EH (cell line): ENCODE measurements at regions not wholly inside any gene's neighbourhood (a gene's known extent, or its start where the extent isn't known, plus 50 kb on each side); places are given as distances from the start of the nearest gene placed in this dataset.

Experiments
- DNase-seq: peaks from one replicate; pipeline ENCODE4 v3.0.0-alpha.2; 2015; ENCODE audit warnings: low read depth

- DNase-seq, result no peak
These were observed 1129.1 kb upstream of the ZEB2 start for GRCh38 chr2:145649061-145649460.

GRCh38 chr2:145644820-145645302 is 1124.9 kb upstream of the ZEB2 start:
- DNase-seq, result peak; percentile 13

GRCh38 chr2:145638675-145639074 is 1118.8 kb upstream of the ZEB2 start:
- no peak for DNase-seq

- DNase-seq, result peak; percentile 31
These were observed 1115.9 kb upstream of the ZEB2 start for GRCh38 chr2:145635706-145636427.

GRCh38 chr2:145631561-145631960 is 1111.6 kb upstream of the ZEB2 start:
- DNase-seq, result peak; percentile 18

- DNase-seq, result no peak
These were observed 1106.4 kb upstream of the ZEB2 start for GRCh38 chr2:145626301-145626700.

GRCh38 chr2:145625111-145625510 is 1105.2 kb upstream of the ZEB2 start:
- no peak for DNase-seq

- DNase-seq, result peak; percentile 81
These were observed 1103.2 kb upstream of the ZEB2 start for GRCh38 chr2:145623136-145623535.

- DNase-seq, result no peak
These were observed 1102.4 kb upstream of the ZEB2 start for GRCh38 chr2:145622285-145622684.

GRCh38 chr2:145617906-145618305 is 1098.0 kb upstream of the ZEB2 start:
- peak; percentile 75 for DNase-seq

- DNase-seq, result no peak
These were observed 1097.5 kb upstream of the ZEB2 start for GRCh38 chr2:145617420-145617819.

- DNase-seq, result no peak
These were observed 1095.7 kb upstream of the ZEB2 start for GRCh38 chr2:145615626-145616025.

GRCh38 chr2:145609951-145610350 is 1090.0 kb upstream of the ZEB2 start:
- DNase-seq, result no peak

GRCh38 chr2:145601361-145601925 is 1081.5 kb upstream of the ZEB2 start:
- no peak for DNase-seq

- DNase-seq, result no peak
These were observed 1080.9 kb upstream of the ZEB2 start for GRCh38 chr2:145600811-145601210.

- DNase-seq, result peak; percentile 64
These were observed 1079.8 kb upstream of the ZEB2 start for GRCh38 chr2:145599756-145600155.

GRCh38 chr2:145598434-145598833 is 1078.5 kb upstream of the ZEB2 start:
- peak; percentile 77 for DNase-seq

GRCh38 chr2:145597809-145598208 is 1077.9 kb upstream of the ZEB2 start:
- DNase-seq, result no peak

- no peak for DNase-seq
These were observed 1077.1 kb upstream of the ZEB2 start for GRCh38 chr2:145597006-145597405.

- DNase-seq, result no peak
These were observed 1076.5 kb upstream of the ZEB2 start for GRCh38 chr2:145596416-145596815.

- peak; percentile 60 for DNase-seq
These were observed 1075.4 kb upstream of the ZEB2 start for GRCh38 chr2:145595296-145595695.

GRCh38 chr2:145593991-145594614 is 1074.2 kb upstream of the ZEB2 start:
- DNase-seq, result peak; percentile 96

- no peak for DNase-seq
These were observed 1073.4 kb upstream of the ZEB2 start for GRCh38 chr2:145593280-145593679.
